ENCODE measurements at regions not wholly inside any gene's neighbourhood (a gene's known extent, or its start where the extent isn't known, plus 50 kb on each side); places are given as distances from the start of the nearest gene placed in this dataset.
"Not testable (repeated sequence)": the region's sequence is repeated elsewhere in the genome, so short reads cannot be mapped to it uniquely, and the experiment has no call there.

DNA sequence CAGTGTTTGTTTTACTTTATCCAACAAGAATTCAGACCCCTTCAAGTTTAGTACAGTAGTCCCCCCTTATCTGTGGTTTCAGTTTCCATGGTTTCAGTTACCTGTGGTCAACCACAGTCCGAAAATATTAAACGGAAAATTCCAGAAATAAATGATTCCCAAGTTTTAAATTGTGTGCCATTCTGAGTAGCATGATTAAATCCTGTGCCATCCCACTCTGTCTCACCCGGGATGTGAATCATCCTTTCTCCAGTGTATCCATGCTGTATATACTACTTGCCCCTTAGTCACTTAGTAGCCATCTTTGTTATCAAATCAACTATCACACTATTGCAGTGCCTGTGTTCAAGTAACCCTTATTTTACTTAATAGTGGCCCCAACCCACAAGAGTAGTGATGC, 153.8 kb upstream of the RASA1 start:
- ATAC-seq: no peak

DNA sequence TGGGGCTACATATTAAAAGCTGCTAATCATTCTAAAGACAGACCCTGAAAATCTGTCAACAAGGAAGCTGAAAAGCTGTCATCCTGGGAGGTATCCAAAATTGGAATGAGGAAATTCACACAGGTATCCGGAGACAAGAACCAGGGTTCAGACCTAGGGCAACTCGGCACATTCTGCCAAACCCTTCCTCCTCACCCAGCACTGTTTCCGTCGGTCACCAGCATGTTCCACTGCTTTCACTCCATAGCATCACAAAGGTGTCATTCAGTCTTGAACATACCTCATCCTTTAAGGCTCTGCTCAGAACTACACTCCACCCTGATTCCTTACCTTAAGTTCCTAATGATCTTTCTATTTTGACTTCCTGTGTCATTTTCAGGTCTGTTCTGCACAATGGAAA, 153.1 kb upstream of the RASA1 start:
- peak; percentile 93 for ATAC-seq

DNA sequence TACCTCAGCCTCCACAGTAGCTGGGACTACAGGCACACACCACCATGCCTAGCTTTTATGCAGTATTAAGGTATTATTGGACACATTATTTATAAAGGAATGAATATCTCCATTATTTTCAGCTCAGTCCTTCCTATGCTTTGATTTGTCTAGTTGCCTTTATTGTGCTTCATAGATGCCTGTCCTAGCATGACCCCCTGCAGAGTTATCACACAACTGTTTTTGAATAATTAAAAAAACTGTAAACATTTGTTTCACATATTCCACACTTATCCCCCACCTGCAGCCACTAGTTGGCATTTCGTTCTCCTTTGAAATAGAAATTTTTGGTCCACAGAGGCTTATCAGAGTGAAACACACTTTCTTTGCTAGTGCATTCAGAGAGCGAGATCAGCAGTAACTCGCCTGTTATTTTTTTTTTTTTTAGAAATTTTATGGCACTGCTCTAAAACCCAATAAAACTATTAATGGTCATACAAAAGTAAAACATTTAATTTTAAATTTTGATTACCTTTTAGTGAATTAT, 151.8 kb upstream of the RASA1 start:
- no peak for ATAC-seq

DNA sequence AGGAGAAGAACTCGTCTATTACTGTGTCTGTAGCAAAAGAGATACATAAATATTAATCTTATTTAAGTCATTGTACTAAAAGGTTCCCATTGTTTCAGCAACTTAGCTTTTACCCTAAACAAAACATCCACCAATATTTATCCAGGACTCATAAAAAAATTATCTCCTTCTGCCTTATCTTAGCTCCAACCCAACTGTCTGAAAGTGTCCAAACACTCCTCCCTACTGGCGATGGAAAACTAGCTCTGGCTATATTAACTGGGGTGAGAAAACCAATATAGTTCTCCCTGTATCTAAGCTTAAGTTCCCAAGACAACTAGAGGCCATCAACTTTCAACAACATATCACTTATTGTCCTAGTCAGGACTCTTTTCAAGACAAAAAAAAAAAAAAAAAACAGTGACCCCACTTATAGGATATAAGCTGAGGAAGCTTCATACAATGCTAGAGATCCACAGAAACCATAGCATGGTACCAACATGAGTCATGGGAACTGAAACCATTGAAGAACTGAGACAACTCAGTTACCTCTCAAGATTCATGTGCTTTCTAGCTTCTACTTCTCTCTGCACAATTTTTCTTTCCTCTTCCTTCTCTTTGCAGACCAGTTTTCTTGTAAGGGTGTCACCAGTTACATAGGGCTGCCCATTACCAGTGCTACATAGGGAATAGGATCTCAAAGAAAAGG, 150.7 kb upstream of the RASA1 start:
- ATAC-seq: no peak

DNA sequence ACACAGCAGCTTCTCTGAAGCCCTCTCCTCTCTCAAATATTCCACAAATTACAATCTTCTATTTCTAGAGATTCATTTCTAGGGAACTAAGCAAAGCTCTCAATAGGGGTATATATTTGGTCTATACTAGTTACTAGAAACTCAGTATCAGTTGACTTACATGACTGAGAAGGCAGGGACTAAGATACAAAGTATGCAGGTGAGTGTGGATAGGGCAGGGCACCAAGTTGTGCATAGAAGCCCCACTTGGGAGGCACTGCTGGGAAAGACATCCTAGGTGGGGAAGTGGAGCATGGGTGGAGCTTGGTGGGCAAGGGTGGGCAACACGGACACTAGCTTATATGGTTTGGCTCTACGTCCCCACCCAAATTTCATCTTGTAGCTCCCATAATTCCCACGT, 148.1 kb upstream of the RASA1 start:
- no peak for ATAC-seq

DNA sequence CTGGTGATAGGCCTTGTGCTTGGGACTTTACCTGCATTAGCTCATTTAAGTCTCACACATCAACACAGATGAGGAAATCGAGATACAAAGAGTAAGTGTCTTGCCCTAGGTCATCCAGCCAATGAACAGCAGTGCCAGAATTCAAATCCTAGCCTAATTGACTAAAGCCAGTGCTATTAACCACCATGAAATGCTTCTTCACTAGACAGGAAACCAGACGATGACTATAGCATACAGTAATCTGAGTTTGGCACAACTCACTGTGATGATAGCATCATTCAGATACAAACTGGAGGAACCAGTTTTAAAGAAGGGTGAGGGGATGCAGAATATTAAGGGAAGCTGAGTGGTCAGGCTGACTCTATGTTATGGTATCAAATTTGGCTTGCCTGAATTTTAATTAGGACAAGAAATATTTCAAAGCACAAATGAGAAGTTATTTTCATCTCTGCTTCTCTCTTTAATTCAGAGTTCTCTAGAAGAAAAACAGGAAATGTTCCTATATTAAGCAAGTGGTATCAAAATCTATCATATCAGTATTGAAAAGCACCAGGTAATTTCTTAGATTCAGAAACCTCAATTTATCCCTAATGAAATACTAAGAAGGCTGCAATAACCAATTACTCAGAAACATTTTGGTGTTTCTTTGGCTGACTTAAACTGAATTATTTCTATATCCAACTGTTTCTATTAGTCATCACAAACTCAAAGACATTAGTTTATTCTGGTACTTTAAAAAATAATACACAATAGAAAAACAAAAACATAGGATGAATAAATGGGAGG, 147.0 kb upstream of the RASA1 start:
- peak; percentile 98 for ATAC-seq

DNA sequence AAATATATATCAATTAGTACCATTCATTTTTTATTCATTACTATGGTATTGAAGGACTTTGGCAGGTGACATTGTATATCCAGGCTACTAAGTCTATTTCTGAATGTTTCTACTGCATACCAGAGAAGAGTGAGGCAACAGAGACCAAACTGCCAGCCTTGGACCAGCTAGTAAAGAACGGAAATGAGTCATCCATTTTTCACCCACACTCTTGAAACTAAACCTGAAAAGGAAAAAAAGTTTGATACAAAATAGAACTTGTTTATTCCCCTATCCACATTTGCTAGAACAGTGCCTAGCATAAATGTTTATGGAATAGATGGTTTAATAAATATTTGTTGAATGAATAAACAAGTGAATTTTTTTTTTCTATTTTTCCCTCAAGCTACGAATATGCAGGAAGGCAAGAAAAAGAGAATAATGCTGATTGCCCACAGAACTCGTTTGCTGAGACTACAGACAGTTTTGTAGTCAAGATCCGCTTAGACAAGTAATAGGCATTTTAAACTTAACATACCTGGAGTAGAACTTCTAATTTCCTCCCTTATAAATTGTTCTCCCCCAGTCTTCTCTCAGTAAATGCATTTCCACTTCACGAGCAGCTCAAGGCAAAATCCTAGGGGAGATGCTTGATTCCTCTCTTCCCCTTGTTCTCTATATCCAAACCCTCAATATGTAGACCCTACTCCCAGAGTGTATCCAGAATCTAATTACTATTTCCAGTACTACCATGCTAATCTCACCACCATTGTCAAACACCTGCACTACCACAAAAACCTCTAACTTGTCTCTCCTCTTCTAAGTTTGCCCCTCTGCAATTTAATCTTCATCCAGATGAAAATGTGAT, 146.2 kb upstream of the RASA1 start:
- peak; percentile 60 for ATAC-seq

DNA sequence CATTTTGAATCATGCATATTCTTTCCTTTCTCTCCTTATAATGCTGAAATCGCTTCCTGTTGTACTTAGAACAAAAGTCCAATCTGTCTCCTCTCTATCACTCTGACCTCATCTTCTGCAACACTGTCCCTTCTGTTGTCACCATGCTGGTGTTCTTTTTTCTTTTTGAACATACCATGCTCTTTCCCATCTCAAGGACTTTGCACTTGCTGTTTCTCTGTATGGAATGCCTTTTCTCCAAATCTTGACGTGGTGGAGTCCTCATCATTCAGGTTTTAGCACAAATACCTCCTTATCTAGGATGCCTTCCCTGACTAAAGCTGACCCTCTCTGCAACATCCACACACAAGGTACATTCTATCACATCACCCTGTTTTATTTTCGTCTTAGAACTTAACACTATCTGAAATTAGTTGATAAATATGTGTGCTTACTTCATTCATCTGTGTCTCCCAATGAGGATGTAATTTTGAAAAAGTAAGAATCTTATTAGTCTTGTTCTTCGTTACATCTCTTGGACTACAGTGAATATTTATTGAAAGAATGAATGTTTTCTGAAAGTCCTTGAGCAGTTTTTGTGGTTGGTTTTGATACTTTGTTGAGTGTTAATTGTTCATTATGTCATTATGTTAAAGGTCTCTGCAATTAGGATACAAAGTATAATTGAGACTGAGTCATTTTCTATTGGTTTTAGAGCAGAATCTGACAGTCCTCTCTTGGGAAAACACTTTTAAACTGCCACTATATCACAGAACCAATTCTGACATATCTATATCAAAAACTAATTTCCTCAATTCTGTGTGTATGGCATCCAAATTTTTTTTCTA, 145.3 kb upstream of the RASA1 start:
- ATAC-seq: no peak

DNA sequence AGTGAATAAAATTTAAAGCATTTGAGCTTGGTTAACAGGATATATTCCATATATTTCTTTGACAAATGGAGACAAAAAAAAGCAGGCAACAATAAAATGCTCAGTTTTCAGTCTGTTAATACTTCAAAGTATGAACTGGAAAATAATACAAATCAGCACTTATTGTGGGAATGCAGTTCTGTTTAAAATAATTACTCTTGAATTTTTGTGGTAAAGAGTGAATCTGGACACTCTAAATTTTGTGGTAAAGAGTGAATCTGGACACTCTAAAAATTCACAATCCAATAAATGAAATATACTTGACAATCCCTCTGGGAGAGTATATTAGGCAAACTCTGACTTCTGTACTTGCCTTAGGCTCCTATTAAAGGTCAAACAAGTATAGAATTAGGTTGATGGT, 141.9 kb upstream of the RASA1 start:
- ATAC-seq: no peak

DNA sequence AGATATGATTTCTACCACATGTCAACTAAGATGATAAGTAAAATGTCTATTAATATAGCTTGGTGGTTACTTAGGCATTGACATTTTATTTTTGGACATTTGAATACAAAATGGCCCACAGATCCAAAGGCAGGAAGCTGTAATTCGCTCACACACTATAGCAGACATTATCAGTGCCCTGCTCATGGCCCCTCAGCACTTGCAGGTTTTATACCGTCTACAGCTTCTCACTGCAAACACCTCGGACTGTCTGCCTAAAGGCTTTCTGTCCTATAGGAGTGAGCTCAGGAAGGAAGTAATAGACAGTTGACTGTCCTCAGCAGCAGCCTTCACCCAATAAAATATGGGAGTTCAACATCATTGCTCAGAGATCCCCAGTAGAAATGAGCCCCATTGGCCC, 140.8 kb upstream of the RASA1 start:
- ATAC-seq: no peak

DNA sequence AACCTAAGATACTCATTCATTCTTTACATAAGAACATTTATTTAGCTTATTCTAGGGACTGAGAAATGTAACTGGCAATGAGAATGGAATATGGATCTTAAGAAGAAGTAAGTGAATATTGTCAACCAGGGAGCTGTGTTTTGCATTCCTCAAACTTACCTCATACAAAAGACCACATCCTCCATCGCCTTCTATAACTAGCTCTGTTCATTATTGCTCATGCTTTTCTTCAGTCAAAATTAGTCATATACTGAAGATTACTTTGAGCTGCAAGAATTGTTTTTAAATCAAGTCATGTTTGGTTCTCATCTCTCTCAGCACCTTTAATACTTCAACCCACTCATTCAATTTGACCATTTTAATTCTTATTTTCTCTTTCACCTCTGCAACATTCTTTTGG, 140.3 kb upstream of the RASA1 start:
- no peak for ATAC-seq

DNA sequence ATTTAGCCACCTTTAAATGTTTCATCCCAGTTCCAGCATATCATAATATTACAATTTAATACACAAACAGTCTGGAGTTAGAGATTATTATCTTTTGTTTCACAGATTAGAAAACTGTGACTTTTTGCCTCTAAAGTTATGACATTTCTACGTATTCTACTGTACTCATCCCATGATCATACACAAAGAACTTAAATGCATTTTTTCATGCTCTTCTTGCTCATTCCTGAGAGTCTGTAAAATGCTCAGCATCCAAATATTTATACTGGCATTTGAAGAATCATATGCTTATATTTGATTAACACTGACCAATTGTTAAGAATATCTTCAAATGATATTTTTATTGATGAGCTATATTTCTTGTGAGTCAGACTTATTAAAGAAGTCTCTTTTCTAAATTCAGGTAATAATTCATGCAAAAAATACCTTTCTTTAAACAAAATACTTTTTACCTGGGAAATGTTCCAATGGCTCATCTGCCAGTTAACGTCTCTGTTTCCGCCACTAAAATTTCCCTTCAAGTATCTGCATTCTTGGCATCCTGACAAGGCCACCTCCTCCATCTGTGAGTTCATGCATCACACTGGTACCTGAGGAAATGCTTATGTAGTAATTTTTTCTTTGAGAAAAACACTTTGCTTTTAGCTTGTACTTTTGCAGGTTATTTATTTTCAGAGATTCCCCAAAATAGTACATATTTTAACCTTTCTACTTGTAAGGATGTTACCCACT, 139.6 kb upstream of the RASA1 start:
- no peak for ATAC-seq

DNA sequence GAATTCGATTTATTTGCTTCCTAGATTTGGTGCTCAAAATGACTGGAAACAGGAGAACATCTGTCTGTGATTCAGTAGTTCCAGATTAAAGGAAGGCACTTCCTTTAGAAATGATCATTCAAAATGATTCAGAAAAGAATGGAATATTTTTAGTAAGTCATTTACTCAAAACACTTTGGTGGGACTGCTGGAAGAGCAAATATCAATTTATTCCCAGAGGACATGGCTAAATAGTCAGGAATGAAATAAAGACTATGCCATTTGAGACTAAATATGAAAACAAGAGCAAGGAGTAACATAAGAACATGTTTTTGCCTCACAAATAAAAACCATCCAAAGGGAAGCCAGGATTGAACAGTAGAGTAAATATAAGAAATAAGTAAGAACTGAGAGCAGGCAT, 138.6 kb upstream of the RASA1 start:
- ATAC-seq: no peak

DNA sequence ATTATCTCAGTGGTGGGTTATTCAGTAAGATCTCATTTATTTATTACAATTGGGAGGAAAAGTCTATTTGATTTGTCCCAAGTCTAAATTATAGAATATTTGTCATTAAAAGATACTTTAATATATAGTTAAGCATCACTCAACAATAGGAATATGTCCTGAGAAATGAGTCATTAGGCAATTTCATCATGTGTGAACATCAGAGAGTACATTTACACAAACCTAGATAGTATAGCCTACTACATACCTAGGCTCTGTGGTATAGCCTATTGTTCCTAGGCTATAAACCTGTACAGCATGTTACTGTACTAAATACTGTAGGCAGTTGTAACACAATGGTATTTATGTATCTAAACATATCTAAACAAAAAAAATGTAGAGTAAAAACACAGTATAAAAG, 135.0 kb upstream of the RASA1 start:
- no peak for ATAC-seq

DNA sequence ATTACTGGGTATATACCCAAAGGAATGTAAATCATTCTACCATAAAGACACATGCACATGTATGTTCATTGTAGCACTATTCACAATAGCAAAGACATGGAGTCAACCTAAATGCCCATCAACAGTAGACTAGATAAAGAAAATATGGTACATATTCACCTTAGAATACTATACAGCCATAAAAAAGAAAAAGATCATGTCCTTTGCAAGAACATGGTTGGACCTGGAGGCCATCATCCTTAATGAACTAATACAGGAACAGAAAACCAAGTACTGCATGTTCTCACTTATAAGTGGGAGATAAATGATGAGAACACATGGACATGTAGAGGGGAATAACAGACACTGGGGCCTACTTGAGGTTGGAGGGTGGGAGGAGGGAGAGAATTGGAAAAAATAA, 133.2 kb upstream of the RASA1 start:
- not testable (repeated sequence) for ATAC-seq

DNA sequence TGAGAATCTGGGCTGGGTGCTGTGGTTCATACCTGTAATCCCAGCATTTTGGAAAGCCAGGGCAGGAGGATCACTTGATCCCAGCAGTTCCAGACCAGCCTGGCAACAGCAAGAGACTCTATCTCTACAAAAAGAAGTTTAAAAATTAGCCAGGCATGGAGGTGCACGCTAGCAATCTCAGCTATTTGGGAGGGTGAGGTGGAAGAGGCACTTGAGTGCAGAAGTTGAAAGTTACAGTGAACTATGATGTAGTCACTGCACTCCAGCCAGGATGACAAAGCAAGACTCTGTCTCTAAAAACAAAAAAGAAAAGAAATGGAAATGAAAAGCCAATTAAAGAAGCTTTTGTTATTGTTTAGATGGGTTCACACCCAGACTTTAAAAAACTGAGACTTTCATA, 131.6 kb upstream of the RASA1 start:
- ATAC-seq: no peak

DNA sequence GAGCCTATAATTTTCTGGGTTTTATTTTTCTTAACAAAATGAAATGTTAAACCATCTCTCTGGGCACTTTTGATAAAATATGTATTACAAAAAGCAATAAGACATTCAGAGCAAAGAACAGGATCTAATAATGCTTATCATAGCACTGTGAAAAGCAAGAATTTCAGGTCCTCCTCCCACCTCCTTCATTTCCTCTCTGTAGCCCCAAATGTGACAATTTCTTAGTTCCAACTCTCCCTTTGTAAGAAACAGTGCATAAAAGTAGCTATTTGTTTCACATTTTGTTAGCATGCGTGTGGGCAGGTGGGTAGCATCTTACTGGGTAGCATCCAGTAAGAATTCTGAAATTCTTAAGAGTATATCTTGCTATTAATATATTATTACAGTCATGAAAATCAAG, 130.9 kb upstream of the RASA1 start:
- ATAC-seq: no peak

DNA sequence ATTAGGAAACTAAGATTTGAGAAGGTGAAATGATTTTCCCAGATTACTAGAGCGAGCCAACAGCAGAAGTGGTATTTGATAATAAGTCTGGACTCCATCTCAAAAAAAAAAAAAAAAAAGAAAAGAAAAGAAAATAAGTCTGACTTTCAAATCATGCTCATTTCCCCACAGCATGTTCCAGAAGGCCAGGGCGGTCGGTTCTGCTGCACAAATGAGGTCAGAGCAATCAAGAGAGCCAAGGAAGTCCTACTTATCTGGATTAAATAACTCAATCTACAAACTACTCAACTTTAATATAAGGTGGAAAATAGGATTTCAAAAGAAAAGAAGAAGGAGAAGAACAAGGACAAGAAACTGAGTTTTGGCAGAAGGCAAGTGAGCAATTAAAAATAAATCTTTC, 130.4 kb upstream of the RASA1 start:
- ATAC-seq: no peak

DNA sequence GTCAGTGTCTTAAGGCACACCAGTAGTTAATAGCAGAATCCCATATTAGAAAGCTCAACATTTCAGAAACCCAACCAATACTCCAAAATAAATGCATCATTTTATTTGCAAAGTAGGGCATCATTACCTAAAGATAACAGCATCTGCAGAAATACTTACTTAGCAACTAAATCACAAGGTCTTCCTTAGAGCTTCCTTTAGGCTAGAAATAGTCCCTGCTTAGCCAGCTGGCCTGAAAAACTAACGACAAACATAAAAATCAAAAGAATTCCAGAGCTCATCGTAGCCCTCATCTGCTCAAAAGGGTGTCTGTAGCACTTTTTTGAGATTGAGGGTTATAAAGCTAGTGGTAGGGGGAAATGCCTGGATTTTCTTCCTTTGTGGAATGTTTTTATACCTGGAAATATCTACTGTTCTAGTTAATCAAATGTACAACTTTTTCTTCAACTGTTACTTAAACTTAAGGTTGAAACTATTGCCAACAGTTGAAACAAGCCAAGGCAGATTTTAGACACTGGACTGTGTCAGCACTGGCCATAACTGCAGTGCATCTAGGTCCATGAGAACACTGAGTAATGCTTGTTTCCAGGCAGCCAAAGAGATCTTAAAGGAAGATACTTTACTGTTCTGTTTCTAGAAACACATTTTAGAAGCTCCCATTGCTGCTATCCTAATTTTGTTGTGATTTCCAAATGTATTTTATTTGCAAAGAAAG, 129.4 kb upstream of the RASA1 start:
- no peak for ATAC-seq

DNA sequence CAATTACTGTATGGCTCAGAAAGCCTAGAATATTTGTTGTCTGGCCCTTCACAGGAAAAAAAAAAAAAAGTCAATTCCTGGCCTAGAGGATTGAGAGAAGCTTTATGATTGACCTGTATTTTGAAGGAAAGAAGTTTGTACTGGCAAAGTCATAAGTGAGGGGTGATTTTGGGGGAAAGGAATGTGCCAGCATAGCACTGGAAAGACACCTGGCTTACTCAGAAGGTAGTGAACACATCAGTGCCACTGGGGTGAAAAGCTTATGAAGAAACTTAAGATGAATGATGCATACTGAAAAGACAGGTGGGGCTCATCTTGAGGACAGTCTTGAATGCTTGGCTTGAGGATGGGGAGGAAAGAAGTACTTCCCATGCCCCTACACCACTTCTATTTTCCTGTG, 127.9 kb upstream of the RASA1 start:
- ATAC-seq: no peak

DNA sequence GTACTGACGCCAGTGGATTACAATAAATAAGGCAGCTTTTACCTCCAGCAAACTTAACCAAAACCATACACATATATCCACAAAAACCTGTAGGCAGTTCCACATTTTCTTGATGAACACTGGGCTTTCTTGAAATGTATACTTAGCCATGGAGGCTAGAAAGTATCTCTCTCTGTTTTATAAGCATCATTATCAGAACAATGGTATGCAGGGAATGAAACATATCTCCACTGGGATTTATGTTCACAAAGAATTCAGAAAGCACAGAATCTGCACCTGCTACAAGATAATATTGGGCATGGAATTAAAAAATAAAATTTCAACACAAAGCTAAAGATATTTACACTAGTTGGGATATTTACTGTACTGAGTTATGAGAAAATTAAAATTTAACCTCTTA, 126.1 kb upstream of the RASA1 start:
- ATAC-seq: no peak
